ENCODE measurements at regions not wholly inside any gene's neighbourhood (a gene's known extent, or its start where the extent isn't known, plus 50 kb on each side); places are given as distances from the start of the nearest gene placed in this dataset.
A peak's percentile ranks its signal among the peaks of the same experiment; 100 is the strongest.
"Not testable (repeated sequence)": the region's sequence is repeated elsewhere in the genome, so short reads cannot be mapped to it uniquely, and the experiment has no call there.

GRCh38 chr2:87531968-87532715, 215.7 kb upstream of the PLGLB2 start:
- Mint-ChIP-seq H3K4me1 (ENCODE audit: low read depth) (peaks cover 43% of the 10 kb centered on the region), H3K27ac (peak overlapping the region; percentile 75), H3K4me3 (peak overlapping the region; percentile 47)
- not testable (repeated sequence) for H3K9me3 Mint-ChIP-seq; H3K36me3 Mint-ChIP-seq (ENCODE audit: low read depth); H3K27me3 Mint-ChIP-seq

- Mint-ChIP-seq H3K27ac (peak overlapping the region; percentile 74), H3K4me1 (ENCODE audit: low read depth) (peaks cover 45% of the 10 kb centered on the region)
- not testable (repeated sequence) for H3K36me3 Mint-ChIP-seq (ENCODE audit: low read depth); H3K27me3 Mint-ChIP-seq; H3K4me3 Mint-ChIP-seq; H3K9me3 Mint-ChIP-seq
Measured at GRCh38 chr2:87533390-87534272, 214.3 kb upstream of the PLGLB2 start.

- Mint-ChIP-seq H3K4me1 (ENCODE audit: low read depth) (peaks cover 51% of the 10 kb centered on the region), H3K27ac (peak overlapping the region; percentile 74)
- H3K36me3 Mint-ChIP-seq (ENCODE audit: low read depth); H3K27me3 Mint-ChIP-seq; H3K9me3 Mint-ChIP-seq; H3K4me3 Mint-ChIP-seq: not testable (repeated sequence)
Measured at GRCh38 chr2:87534273-87534889, 213.5 kb upstream of the PLGLB2 start.

- not testable (repeated sequence) for H3K36me3 Mint-ChIP-seq (ENCODE audit: low read depth); H3K27me3 Mint-ChIP-seq; H3K4me3 Mint-ChIP-seq; H3K9me3 Mint-ChIP-seq
- peaks cover 43% of the 10 kb centered on the region for H3K4me1 Mint-ChIP-seq (ENCODE audit: low read depth)
- peak overlapping the region; percentile 65 for H3K27ac Mint-ChIP-seq
Measured at GRCh38 chr2:87536427-87536826, 211.5 kb upstream of the PLGLB2 start.

- H3K36me3 Mint-ChIP-seq (ENCODE audit: low read depth); H3K27me3 Mint-ChIP-seq; H3K9me3 Mint-ChIP-seq: not testable (repeated sequence)
- Mint-ChIP-seq H3K4me3 (peak overlapping the region; percentile 68), H3K4me1 (ENCODE audit: low read depth) (peaks cover 39% of the 10 kb centered on the region), H3K27ac (peak overlapping the region; percentile 95)
Measured at GRCh38 chr2:87537251-87537671, 210.6 kb upstream of the PLGLB2 start.

GRCh38 chr2:87538268-87538667, 209.6 kb upstream of the PLGLB2 start:
- not testable (repeated sequence) for H3K27ac Mint-ChIP-seq; H3K27me3 Mint-ChIP-seq; H3K4me3 Mint-ChIP-seq; H3K36me3 Mint-ChIP-seq (ENCODE audit: low read depth); H3K9me3 Mint-ChIP-seq
- peaks cover 33% of the 10 kb centered on the region for H3K4me1 Mint-ChIP-seq (ENCODE audit: low read depth)

GRCh38 chr2:87539151-87539943, 208.5 kb upstream of the PLGLB2 start:
- Mint-ChIP-seq H3K4me1 (ENCODE audit: low read depth) (peaks cover 25% of the 10 kb centered on the region), H3K27ac (peak overlapping the region; percentile 79)
- not testable (repeated sequence) for H3K9me3 Mint-ChIP-seq; H3K27me3 Mint-ChIP-seq; H3K36me3 Mint-ChIP-seq (ENCODE audit: low read depth); H3K4me3 Mint-ChIP-seq

GRCh38 chr2:87540242-87540641, 207.6 kb upstream of the PLGLB2 start:
- not testable (repeated sequence) for H3K36me3 Mint-ChIP-seq (ENCODE audit: low read depth); H3K27me3 Mint-ChIP-seq; H3K27ac Mint-ChIP-seq; H3K9me3 Mint-ChIP-seq; H3K4me3 Mint-ChIP-seq
- H3K4me1 Mint-ChIP-seq (ENCODE audit: low read depth), result peaks cover 25% of the 10 kb centered on the region

GRCh38 chr2:87542599-87543174, 205.2 kb upstream of the PLGLB2 start:
- Mint-ChIP-seq H3K4me1 (ENCODE audit: low read depth) (peaks cover 15% of the 10 kb centered on the region), H3K4me3 (peak overlapping the region; percentile 70), H3K27ac (peak overlapping the region; percentile 88)
- H3K36me3 Mint-ChIP-seq (ENCODE audit: low read depth); H3K27me3 Mint-ChIP-seq; H3K9me3 Mint-ChIP-seq: not testable (repeated sequence)

- H3K36me3 Mint-ChIP-seq (ENCODE audit: low read depth); H3K27me3 Mint-ChIP-seq; H3K27ac Mint-ChIP-seq; H3K9me3 Mint-ChIP-seq; H3K4me3 Mint-ChIP-seq: not testable (repeated sequence)
- peaks cover 16% of the 10 kb centered on the region for H3K4me1 Mint-ChIP-seq (ENCODE audit: low read depth)
Measured at GRCh38 chr2:87543797-87544196, 204.1 kb upstream of the PLGLB2 start.

GRCh38 chr2:87547106-87547505, 200.8 kb upstream of the PLGLB2 start:
- not testable (repeated sequence) for H3K36me3 Mint-ChIP-seq (ENCODE audit: low read depth); H3K27ac Mint-ChIP-seq; H3K9me3 Mint-ChIP-seq; H3K27me3 Mint-ChIP-seq; H3K4me3 Mint-ChIP-seq
- H3K4me1 Mint-ChIP-seq (ENCODE audit: low read depth), result peaks cover 21% of the 10 kb centered on the region

GRCh38 chr2:87547966-87548365, 199.9 kb upstream of the PLGLB2 start:
- H3K36me3 Mint-ChIP-seq (ENCODE audit: low read depth); H3K9me3 Mint-ChIP-seq; H3K4me3 Mint-ChIP-seq; H3K27me3 Mint-ChIP-seq: not testable (repeated sequence)
- Mint-ChIP-seq H3K27ac (peak overlapping the region; percentile 74), H3K4me1 (ENCODE audit: low read depth) (peaks cover 17% of the 10 kb centered on the region)

GRCh38 chr2:87548681-87549536, 199.0 kb upstream of the PLGLB2 start:
- peak overlapping the region; percentile 95 for H3K27ac Mint-ChIP-seq
- peaks cover 23% of the 10 kb centered on the region for H3K4me1 Mint-ChIP-seq (ENCODE audit: low read depth)
- H3K27me3 Mint-ChIP-seq; H3K36me3 Mint-ChIP-seq (ENCODE audit: low read depth); H3K9me3 Mint-ChIP-seq: not testable (repeated sequence)
- H3K4me3 Mint-ChIP-seq, result peak overlapping the region; percentile 42
